ENCODE measurements at regions not wholly inside any gene's neighbourhood (a gene's known extent, or its start where the extent isn't known, plus 50 kb on each side); places are given as distances from the start of the nearest gene placed in this dataset.

DNA sequence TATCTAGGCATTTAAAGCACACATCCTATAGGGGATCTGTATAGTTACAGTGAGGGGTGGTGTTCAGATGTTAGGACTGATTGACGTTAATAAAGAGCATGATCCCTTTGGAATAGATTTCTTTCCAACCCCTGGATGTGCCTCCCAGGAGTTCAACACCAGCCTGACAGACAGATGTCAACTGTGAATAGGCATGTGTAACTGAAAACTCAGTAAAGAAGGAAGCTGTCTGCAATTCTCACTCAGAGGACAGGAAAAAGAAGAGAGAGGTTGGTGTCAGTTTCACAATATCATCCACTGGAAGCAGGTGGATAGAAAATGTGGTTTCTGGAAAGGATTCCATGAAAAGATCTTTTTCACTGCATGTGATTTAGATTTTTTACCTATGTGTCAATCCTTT is 396.3 kb downstream of the NSUN3 start:
- WGBS, 4 donors, result 56 to 89% (median 66%) methylated on average over 1 of the region's 1 CpG
- no peak overlapping the region for H3K27ac ChIP-seq
- no peak for TF ChIP-seq POLR2A (IDR thresholded peaks at IDR 0.05)
- TF ChIP-seq, protein P1, sequence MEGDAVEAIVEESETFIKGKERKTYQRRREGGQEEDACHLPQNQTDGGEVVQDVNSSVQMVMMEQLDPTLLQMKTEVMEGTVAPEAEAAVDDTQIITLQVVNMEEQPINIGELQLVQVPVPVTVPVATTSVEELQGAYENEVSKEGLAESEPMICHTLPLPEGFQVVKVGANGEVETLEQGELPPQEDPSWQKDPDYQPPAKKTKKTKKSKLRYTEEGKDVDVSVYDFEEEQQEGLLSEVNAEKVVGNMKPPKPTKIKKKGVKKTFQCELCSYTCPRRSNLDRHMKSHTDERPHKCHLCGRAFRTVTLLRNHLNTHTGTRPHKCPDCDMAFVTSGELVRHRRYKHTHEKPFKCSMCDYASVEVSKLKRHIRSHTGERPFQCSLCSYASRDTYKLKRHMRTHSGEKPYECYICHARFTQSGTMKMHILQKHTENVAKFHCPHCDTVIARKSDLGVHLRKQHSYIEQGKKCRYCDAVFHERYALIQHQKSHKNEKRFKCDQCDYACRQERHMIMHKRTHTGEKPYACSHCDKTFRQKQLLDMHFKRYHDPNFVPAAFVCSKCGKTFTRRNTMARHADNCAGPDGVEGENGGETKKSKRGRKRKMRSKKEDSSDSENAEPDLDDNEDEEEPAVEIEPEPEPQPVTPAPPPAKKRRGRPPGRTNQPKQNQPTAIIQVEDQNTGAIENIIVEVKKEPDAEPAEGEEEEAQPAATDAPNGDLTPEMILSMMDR (IDR thresholded peaks at IDR 0.05), result no peak

DNA sequence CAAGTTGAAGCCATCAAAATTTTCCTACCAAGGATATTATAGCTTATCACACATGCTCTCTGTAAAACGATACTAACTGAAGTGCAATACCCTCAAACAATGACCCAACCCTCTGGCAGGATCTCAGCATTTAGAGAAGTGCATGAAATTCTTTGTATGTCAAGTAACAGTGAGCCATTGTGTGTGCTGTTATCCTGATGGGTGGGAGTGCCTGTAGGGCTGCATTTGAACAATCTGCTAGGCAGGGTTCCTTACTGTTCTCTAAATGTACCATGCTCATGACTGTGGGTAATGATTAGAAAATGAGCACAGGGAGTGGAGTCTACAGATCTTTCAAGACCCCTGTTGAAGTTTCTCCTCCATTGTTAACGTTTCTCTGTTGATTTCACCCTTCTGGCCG is 398.1 kb downstream of the NSUN3 start:
- intact Hi-C loops (cut with DNase I), result no loop called here
- Histone ChIP-seq H3K9me3 (replicated peaks in 1 of 3) (no peaks in the 10 kb centered on the region), H3K4me3 (no peak overlapping the region), H3K27me3 (no peaks in the 10 kb centered on the region), H3K36me3 (replicated peaks in 1 of 2) (no peaks in the 10 kb centered on the region), H3K27ac (no peak overlapping the region), H3K4me1 (replicated peaks in 1 of 2) (no peaks in the 10 kb centered on the region)
- TF ChIP-seq, protein P1 (IDR thresholded peaks at IDR 0.05), result no peak
- TF ChIP-seq POLR2A (IDR thresholded peaks at IDR 0.05), result no peak
- WGBS, 4 donors, result 68 to 78% (median 73%) methylated on average over 3 of the region's 3 CpGs
- no peak for DNase-seq

More for the DNA sequence above, 396.3 kb downstream of the NSUN3 start:
- no peaks in the 10 kb centered on the region for H3K36me3 ChIP-seq (replicated peaks in 1 of 2)
- no peak overlapping the region for H3K4me3 ChIP-seq
- no peak for DNase-seq
- intact Hi-C loops (cut with DNase I), result no loop called here
- no peaks in the 10 kb centered on the region for H3K4me1 ChIP-seq (replicated peaks in 1 of 2)
- no peaks in the 10 kb centered on the region for H3K27me3 ChIP-seq
- H3K9me3 ChIP-seq (replicated peaks in 1 of 3), result no peaks in the 10 kb centered on the region

DNA sequence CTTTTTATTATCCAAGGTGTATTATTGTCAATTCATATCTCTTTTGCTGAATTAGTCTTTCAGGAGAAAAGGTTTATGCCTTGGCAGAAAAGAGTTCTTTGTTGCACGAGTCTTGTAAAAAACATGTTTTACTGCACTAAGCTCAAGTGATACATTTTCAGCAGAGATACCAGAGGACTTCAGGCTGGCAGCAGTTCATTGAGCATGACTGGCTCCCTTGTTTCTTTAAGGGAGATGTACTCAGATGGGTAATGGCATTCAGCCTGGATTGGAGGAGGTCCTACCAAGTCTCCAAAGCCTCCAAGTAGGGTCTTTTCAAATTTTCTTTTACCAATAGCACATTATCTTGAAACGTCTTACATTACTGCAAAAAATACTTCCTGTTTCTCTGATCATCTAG is 400.1 kb downstream of the NSUN3 start:
- TF ChIP-seq, protein P1 (IDR thresholded peaks at IDR 0.05), result no peak
- no peak for TF ChIP-seq POLR2A (IDR thresholded peaks at IDR 0.05)
- Histone ChIP-seq H3K4me3 (no peak overlapping the region), H3K36me3 (replicated peaks in 1 of 2) (no peaks in the 10 kb centered on the region), H3K27ac (no peak overlapping the region), H3K4me1 (replicated peaks in 1 of 2) (no peaks in the 10 kb centered on the region), H3K9me3 (replicated peaks in 1 of 3) (no peaks in the 10 kb centered on the region), H3K27me3 (no peaks in the 10 kb centered on the region)
- DNase-seq, result no peak
- 43 to 48% (median 45%) methylated on average over 2 of the region's 2 CpGs for WGBS, 4 donors
- intact Hi-C loops (cut with DNase I), result no loop called here

DNA sequence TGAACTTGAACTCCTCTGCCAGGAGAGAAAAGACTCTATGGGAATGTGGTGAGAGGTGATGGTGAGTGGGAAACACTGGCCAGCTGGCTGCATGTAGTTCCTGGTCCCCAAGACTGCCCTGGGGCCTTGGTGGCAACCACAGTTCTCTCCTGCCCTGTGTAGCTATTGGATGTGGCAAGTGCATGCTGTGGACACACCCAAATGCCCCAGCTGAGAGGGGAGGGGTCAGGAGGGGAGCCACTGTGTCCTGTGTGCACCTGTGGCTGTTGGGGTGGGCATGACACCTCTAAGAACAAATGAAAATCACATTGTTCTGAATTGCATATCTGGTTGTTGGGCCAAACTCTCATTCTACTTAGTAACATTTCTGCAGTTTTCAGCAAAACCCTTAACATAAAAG is 409.6 kb downstream of the NSUN3 start:
- intact Hi-C loops (cut with DNase I), result no loop called here
- H3K4me3 ChIP-seq, result no peak overlapping the region
- no peaks in the 10 kb centered on the region for H3K9me3 ChIP-seq (replicated peaks in 1 of 3)
- no peaks in the 10 kb centered on the region for H3K4me1 ChIP-seq (replicated peaks in 1 of 2)
- H3K36me3 ChIP-seq (replicated peaks in 1 of 2), result no peaks in the 10 kb centered on the region
- no peak for DNase-seq
- no peaks in the 10 kb centered on the region for H3K27me3 ChIP-seq
- TF ChIP-seq, protein P1 (IDR thresholded peaks at IDR 0.05), result no peak
- TF ChIP-seq POLR2A (IDR thresholded peaks at IDR 0.05), result no peak
- no peak overlapping the region for H3K27ac ChIP-seq
